ENCODE measurements at regions not wholly inside any gene's neighbourhood (a gene's known extent, or its start where the extent isn't known, plus 50 kb on each side); places are given as distances from the start of the nearest gene placed in this dataset.
"Not testable (repeated sequence)": the region's sequence is repeated elsewhere in the genome, so short reads cannot be mapped to it uniquely, and the experiment has no call there.

GRCh38 chr15:72859017-72859756 lies 75.6 kb upstream of the ADPGK start:
- DNase-seq = no peak
- no peak for TF ChIP-seq POLR2A (IDR thresholded peaks at IDR 0.05; ENCODE audit: low read length)
- no peak for TF ChIP-seq GATA1 (IDR thresholded peaks at IDR 0.05; ENCODE audit: low read depth, low read length)

- DNase-seq = no peak
- TF ChIP-seq GATA1 (IDR thresholded peaks at IDR 0.05; ENCODE audit: low read depth, low read length) = no peak
- TF ChIP-seq POLR2A (IDR thresholded peaks at IDR 0.05; ENCODE audit: low read length) = no peak
Observed at GRCh38 chr15:72858205-72858604, 74.6 kb upstream of the ADPGK start.

- no peak for DNase-seq
- TF ChIP-seq GATA1 (IDR thresholded peaks at IDR 0.05; ENCODE audit: low read depth, low read length) (no peak), POLR2A (IDR thresholded peaks at IDR 0.05; ENCODE audit: low read length) (no peak)
Observed at GRCh38 chr15:72857331-72858063, 73.9 kb upstream of the ADPGK start.

- TF ChIP-seq GATA1 (IDR thresholded peaks at IDR 0.05; ENCODE audit: low read depth, low read length) = no peak
- TF ChIP-seq POLR2A (IDR thresholded peaks at IDR 0.05; ENCODE audit: low read length) = no peak
- DNase-seq = no peak
Observed at GRCh38 chr15:72856549-72857040, 73.0 kb upstream of the ADPGK start.

GRCh38 chr15:72855791-72856190 lies 72.2 kb upstream of the ADPGK start:
- no peak for DNase-seq

GRCh38 chr15:72852273-72852672 lies 68.7 kb upstream of the ADPGK start:
- TF ChIP-seq POLR2A (IDR thresholded peaks at IDR 0.05; ENCODE audit: low read length) (no peak), GATA1 (IDR thresholded peaks at IDR 0.05; ENCODE audit: low read depth, low read length) (no peak)
- no peak for DNase-seq

More at GRCh38 chr15:72855791-72856190, 72.2 kb upstream of the ADPGK start:
- TF ChIP-seq GATA1 (IDR thresholded peaks at IDR 0.05; ENCODE audit: low read depth, low read length) (no peak), POLR2A (IDR thresholded peaks at IDR 0.05; ENCODE audit: low read length) (no peak)

GRCh38 chr15:72851586-72851985 lies 68.0 kb upstream of the ADPGK start:
- no peak for DNase-seq

GRCh38 chr15:72850833-72851232 lies 67.3 kb upstream of the ADPGK start:
- no peak for DNase-seq
- TF ChIP-seq POLR2A (IDR thresholded peaks at IDR 0.05; ENCODE audit: low read length) (no peak), GATA1 (IDR thresholded peaks at IDR 0.05; ENCODE audit: low read depth, low read length) (no peak)

More at GRCh38 chr15:72851586-72851985, 68.0 kb upstream of the ADPGK start:
- TF ChIP-seq GATA1 (IDR thresholded peaks at IDR 0.05; ENCODE audit: low read depth, low read length) (no peak), POLR2A (IDR thresholded peaks at IDR 0.05; ENCODE audit: low read length) (no peak)

- no peak for TF ChIP-seq GATA1 (IDR thresholded peaks at IDR 0.05; ENCODE audit: low read depth, low read length)
- TF ChIP-seq POLR2A (IDR thresholded peaks at IDR 0.05; ENCODE audit: low read length) = no peak
- DNase-seq = no peak
Observed at GRCh38 chr15:72847806-72848205, 64.2 kb upstream of the ADPGK start.

- TF ChIP-seq GATA1 (IDR thresholded peaks at IDR 0.05; ENCODE audit: low read depth, low read length) (no peak), POLR2A (IDR thresholded peaks at IDR 0.05; ENCODE audit: low read length) (no peak)
- DNase-seq = no peak
Observed at GRCh38 chr15:72847033-72847432, 63.5 kb upstream of the ADPGK start.

- DNase-seq = no peak
- no peak for TF ChIP-seq GATA1 (IDR thresholded peaks at IDR 0.05; ENCODE audit: low read depth, low read length)
- no peak for TF ChIP-seq POLR2A (IDR thresholded peaks at IDR 0.05; ENCODE audit: low read length)
Observed at GRCh38 chr15:72845981-72846383, 62.4 kb upstream of the ADPGK start.

GRCh38 chr15:72844067-72844466 lies 60.5 kb upstream of the ADPGK start:
- DNase-seq = no peak
- TF ChIP-seq GATA1 (IDR thresholded peaks at IDR 0.05; ENCODE audit: low read depth, low read length) = no peak
- TF ChIP-seq POLR2A (IDR thresholded peaks at IDR 0.05; ENCODE audit: low read length) = no peak

GRCh38 chr15:72843340-72843739 lies 59.8 kb upstream of the ADPGK start:
- DNase-seq = not testable (repeated sequence)

GRCh38 chr15:72840114-72840513 lies 56.6 kb upstream of the ADPGK start:
- DNase-seq = no peak
- TF ChIP-seq POLR2A (IDR thresholded peaks at IDR 0.05; ENCODE audit: low read length) = no peak
- TF ChIP-seq GATA1 (IDR thresholded peaks at IDR 0.05; ENCODE audit: low read depth, low read length) = no peak

GRCh38 chr15:72838311-72838731 lies 54.8 kb upstream of the ADPGK start:
- TF ChIP-seq POLR2A (IDR thresholded peaks at IDR 0.05; ENCODE audit: low read length) = no peak
- no peak for TF ChIP-seq GATA1 (IDR thresholded peaks at IDR 0.05; ENCODE audit: low read depth, low read length)
- no peak for DNase-seq

All from erythroblast (primary cell).